GM18858 (cell line): ENCODE measurements at regions not wholly inside any gene's neighbourhood (a gene's known extent, or its start where the extent isn't known, plus 50 kb on each side); places are given as distances from the start of the nearest gene placed in this dataset.

Experiments used
- ATAC-seq: cut with Tn5 transposase; IDR thresholded peaks from one replicate; pipeline ENCODE4 v1.9.1; 2021; ENCODE audit not compliant: unreplicated experiment

DNA sequence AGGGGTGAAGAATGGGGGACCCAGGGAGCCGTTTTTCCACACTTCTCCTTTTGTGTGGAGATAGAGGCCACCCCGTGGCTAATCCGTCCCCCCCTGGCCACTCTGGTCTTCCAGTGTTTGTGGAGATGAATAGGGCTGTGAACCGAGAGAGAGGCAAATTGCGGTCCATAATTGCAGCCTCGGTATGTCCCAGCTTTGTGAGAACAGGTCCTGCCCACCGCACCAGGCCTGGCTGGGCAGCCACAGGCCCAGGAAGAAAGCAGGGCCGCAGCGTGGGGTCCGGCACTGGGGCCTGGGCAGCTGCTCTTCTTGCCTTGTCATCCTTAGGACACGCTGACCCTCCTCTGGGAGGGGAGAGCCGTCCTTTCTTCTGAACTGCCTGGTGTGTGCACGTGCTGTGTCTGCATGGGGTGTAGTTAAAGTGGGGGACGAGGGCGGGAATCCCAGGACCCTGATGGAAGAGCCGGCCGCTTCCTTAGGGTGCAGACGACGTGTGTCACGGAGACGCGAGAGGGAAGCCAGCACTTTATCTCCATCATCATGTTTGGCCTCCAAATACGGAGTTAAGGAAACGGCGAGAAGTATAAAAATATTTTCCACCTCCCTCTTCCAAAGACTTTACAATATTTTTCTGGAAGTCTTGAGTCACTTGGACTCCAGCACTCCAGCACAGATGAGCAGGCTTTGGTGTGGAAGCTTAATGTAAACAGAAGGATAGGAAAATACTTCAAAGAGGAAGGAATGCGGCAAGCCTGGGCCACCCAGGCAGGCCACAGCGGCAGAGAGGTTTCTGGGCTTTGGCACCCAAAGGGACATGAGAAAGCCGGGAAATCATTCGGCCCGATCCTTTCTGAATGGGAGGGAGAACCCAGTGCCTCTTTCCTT, 1248.4 kb downstream of the BRD1 start:
- no peak for ATAC-seq

DNA sequence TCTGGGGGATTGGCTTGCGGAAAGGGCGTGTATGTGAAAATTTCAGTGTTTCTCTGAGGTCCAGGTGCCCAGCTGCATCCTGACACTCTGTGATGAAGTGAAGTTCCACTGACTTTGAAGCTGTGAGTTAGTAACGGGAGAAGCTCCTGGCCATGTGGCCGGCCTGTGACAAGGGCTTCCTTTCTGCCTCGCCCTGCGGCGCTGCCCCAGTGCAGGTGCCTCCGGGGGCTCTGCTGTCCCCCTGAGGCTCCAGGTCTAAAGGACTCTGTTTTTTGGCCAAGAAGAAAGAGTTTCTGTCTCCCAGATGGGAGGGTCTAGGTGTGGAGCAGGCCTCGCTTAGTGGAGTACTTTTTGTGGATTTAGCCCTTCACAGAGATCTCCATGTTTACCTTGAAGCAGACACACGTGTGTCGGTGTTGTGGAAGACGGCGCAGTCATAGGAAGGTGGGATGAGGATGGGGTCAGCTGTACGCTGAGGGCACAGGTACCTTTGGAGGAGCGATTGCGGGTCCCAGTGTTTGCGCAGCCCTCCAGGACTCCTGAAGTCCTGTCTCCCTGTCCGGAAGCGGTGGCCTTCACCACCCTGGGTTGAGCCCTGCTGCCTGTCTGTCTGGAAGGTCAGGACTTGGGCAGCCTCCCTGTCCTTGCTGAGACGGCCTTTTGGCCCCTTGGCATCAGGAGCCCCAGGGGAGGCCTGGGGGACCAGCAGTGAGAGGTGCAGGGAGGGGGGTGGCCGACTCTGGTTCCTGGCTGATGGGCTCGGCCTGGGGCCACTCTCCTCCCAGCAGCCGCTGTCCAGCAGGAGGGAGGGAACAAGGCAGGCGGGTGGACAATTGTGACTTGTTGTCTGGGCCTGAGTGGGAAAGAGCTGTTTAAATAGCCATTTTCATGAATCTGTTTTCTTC, 1249.3 kb downstream of the BRD1 start:
- no peak for ATAC-seq

DNA sequence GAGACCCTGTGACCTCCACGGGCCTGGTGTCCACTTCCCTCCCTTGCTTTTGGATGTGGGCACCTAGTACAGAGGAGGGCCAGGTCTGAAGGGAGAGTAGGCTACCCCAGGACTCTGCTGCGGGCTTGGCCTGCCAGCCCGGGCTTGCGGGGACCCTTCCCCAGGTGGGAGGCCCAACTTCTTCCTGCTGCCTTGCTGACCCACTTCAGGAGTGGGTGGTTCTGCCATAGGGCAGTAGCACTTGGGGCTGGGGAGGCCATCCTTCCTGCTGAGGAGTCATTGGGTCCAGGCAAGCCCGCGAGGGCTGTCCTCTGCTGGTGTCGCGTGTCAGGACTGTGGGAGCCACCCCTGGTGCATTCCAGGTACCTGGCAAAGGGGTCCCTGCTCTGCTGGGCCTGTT, 1250.0 kb downstream of the BRD1 start:
- no peak for ATAC-seq

- ATAC-seq: no peak
Observed at GRCh38 chr22:48577014-48577690, 1250.5 kb downstream of the BRD1 start.

DNA sequence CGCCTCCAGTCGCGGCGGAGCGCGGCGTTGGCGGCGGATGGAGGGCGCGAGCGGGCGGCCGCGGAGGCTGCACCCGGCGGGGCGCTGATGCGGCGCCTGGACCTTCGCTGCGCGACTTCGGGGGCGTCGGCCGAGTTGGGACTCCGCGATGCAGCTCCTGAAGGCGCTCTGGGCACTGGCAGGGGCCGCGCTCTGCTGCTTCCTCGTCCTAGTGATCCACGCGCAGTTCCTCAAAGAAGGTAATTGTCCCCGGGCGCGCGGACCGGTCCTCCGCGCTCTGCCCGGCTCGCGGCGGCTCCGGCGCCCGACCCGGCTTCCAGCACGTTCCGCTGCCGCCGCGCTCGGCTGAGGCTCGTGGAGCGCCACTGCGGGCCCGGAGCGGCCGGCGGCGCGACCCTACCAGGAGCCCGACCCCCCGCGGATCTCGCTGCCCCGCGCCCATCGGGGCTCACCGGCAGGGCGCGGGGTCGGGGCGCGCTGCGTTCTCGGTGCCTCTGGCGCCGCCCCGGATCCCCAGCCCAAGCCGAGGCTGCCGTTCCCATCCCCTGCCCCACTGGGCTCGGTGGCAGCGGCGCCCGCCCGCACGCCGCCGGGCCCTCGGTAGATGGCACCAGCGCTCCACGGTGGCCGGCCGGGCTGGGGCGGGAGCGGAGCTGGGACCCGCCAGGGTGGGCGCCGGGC, 1251.2 kb downstream of the BRD1 start:
- no peak for ATAC-seq

DNA sequence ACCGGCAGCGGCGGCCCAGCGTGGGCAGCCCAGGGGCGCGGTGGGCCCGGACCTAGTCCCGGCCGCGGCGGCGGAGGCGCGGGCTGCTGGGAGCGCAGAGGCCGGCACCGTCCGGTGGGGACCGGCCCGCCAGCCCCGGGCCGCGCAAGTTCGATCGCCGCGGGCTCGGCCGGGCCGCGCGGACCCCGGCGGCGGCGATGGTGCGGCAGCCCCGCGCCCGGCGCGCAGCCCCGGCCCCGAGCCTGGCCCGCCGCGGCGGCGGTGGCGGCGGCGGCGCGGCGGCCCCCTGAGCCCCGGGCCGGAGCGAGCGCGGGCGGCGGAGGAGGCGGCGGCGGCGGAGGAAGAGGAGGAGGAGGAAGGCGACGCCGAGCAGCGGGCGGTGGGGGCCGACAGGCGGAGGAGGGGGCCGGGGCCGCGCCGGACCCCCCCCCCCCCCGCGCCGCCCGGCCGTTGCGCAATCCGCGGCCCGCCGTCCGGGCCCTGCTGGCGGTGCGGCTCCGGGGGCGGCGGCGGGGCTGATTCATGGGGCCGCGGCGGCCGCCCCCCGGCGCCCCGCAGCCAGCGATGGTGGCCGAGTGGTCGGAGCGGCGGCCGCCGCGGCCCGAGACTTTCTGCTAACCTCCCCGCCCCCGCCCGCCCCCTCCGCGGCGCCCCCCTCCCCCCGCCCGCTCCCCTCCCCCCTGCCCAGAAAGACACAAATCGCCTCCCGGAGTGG, 1251.9 kb downstream of the BRD1 start:
- ATAC-seq: no peak

DNA sequence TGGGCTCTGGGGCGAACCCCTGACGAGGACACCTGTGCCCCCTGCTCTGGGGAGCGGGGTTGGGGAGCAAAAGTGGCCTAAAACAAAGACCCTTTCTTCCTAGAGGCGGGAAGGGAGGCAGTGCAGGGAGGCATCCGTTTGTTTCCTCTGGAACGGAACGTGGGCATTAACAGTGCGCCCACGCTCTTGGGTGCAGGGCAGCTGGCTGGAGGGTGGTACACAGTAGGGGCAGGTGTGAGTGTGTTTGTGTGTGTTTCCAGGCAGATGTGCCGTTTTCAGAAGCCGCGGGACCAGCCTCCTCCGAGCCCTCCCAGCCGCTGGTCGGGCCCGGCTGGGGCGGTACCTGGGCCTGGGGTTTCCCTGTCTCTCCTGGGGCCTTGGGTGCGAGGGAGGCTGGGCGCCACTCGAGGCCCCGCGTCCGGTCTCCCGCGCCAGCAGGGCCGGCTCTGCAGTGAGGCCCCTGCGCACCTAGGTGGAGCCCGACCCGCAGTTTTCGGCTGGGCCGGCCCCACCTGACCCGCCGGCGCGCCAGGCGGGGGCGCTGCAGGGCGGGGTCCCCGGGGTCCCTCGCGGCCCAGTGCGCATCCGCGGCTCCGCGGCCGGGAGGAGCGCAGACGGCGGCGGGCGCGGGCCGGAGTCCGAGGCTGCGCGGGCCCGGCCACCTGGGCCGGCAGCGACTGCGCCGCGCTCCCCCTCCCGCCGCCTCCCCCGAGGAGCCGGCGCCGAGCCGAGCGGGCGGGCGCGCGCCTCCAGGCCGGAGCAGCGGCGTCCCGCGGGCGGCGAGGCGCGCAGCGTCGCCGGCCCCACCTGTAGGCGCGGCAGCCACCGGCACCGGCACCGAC, 1252.7 kb downstream of the BRD1 start:
- no peak for ATAC-seq

DNA sequence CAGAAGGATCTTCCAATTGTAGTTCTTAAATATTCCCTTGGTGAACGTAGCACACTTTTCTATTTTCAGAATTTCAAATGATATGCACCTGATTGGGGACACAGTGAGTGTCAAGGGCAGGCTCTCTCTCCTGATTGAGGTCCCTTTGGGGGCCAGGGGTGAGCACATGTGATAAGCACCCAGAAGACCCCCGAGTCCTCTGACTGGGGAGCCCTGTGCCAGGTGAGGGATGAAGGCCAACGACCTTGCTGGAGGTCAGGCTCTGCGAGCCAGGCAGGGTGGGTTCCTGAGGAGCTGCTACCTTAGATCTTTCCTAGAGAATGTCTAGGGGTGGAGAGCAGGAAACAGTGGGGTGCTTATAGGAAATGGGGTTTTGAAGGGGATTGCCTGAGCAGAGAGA, 1253.9 kb downstream of the BRD1 start:
- ATAC-seq: no peak

- ATAC-seq: no peak
Observed at GRCh38 chr22:48572951-48573350, 1254.7 kb downstream of the BRD1 start.

DNA sequence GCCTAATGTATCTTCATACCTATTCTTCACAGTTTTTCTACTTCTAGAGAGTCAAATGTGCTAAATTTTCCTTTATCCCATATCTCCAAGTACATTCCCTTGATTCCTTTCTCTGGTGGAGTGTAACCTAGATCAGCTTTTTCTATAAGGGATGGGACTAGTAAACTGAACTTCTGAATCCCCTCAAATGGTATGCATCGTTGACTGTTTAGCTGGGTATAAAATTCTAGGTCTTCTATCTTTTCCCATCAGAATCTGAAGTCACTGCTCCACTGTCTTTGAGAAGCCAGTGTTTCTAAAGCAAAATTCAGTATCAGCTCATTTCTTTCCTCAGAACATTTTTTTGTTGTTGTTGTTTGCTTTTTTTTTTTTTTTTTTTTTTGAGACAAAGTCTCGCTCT, 1256.8 kb downstream of the BRD1 start:
- ATAC-seq: no peak

DNA sequence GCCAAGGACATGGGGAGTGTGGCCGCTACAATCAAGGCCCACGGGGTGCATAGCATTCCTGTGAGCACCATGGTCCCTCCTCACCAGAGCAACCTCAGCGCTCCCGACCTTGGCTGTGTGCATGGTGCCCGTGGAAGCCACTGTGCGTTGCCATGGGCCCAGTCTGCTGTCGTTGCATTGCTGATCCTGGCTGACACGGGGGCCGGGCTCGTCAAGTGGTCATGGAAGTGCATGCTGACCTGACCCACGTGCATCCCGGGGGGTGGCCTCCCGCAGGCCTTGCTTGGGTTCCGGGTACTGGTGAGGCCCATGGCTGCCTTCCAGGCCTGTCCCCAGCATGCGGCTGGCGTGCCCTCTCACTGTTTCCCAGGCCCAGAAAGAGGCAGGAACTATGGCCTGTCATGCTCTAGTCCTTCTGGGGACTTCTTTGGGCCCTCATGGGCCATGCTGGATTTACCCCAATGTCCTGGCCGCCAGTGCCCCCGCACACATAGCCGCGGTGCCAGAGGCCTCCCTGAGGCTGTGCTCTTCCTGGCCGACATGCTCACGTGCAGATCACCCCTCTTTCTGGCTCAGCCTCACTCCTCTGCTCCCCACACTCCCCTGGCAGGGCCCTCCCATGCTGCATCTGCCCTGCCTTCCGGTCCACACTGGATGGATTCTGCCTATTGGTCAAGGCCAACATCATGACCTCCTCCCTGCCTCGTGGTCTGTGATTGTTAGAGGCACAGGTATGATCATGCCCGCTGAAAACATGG, 1258.0 kb downstream of the BRD1 start:
- no peak for ATAC-seq

DNA sequence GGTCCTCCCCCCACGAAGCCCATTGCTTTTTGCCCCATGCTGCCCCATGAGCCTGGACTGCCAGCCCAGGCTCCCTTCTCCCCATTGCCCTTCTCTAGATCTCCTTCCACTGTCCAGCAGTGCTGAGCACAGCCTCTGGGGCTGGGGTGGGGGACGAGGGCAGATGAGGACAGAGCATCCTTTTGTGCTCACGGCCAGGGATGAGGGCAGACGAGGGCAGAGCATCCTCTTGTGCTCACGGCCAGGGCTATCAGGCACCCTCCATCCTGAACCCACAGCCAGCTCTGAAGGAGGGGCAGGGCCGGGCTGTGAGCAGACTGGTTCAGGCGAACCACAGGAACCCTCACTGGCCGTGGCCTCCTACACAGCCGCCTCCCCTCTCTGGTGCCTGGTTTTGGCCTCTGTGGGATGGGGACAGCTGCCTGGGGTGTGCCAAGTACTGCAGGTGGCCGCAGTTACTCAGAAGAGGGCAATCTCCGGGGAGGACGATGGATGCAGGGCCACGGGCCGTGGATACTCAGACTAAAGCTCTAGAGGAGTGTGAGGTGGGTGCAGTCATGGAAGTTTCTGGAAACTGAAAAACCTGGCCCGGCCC, 1258.8 kb downstream of the BRD1 start:
- ATAC-seq: no peak

DNA sequence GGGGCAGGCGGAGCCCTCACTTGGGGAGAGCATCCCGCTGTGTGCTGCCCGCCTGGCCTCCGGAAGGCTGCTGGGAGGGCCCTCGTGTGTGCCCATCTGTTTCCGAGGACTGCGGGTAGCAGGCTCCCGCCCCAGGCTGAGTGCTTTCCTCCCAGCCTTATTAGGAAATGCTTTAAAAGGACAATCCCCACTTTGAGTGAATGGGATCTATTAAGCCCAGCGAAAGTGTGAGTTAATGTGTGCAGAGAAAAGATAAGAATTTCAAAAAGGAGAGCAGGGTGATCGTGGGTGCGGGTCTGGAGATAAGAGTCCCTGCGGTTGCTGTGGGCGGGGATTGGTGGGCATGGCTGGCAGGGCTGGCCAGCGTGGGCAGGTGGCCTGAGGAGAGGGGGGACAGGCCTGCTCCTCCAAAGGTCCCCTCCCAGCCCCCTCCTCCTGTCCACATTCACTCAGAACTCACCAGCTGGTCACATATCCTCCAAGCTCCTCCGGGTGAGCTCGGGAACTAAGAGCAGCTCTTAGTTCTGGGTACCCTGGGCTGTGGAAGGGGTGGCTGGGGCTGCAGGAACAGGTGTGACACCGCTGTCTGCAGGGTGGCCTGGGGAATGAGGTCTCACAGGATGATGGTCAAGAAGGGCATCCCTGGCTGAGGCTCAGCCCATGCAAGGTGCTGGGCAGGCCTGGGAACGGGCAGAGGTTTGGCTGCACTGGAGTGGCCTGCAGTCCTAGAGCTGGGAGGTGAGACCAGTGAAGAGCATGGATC, 1260.3 kb downstream of the BRD1 start:
- no peak for ATAC-seq

- ATAC-seq: no peak
Observed at GRCh38 chr22:48566741-48567140, 1260.9 kb downstream of the BRD1 start.

DNA sequence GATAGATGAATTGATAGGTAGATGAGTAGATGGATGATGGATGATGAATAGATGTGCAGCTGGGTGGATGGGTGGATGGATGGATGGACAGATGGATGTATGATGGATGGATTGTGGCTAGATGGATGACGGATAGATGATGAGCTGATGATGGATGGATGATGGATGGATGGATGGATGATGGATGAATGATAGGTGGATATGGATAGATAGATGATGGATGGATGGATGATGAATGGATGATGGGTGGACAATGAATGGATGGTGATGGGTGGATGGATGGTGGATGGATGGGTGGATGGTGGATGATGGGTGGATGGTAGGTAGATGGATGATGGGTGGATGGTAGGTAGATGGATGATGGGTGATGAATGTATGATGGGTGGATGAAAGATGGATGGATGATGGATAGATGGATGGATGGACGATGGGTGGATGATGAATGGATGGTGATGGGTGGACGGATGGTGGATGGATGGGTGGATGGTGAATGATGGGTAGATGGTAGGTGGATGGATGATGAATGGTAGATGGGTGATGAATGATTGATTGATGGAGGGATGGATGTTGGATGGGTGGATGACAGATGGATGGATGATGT, 1261.7 kb downstream of the BRD1 start:
- ATAC-seq: no peak

- ATAC-seq: no peak
Observed at GRCh38 chr22:48564995-48565394, 1262.7 kb downstream of the BRD1 start.

GRCh38 chr22:48563966-48564330, 1263.7 kb downstream of the BRD1 start:
- no peak for ATAC-seq
